ENCODE measurements at regions not wholly inside any gene's neighbourhood (a gene's known extent, or its start where the extent isn't known, plus 50 kb on each side); places are given as distances from the start of the nearest gene placed in this dataset.

DNA sequence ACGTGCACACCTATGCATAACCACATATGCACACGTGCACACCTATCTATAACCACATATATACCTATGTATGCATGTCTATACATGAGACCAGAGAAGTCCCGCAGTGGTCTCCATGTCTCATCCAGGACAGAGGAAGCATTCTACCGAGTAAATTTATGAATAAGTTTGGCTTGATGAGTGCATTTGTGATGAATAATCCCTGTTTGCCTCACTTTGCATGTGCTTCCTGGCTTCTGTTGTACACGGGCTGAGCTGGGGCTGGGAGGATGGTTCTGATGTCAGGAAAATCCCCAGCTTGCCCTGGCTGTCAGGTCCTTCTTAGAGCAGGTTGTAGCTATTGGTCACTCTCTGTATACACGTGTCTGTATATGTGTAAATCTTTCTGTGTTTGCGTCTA, 157.6 kb upstream of the RPS6KA2 start:
- Histone ChIP-seq H3K4me3 (no peak overlapping the region), H3K27me3 (ENCODE audit: low read depth) (no peaks in the 10 kb centered on the region), H3K9me3 (replicated peaks) (no peaks in the 10 kb centered on the region), H3K27ac (replicated peaks) (no peak overlapping the region), H3K4me1 (no peaks in the 10 kb centered on the region), H3K36me3 (no peaks in the 10 kb centered on the region)
- no peak for DNase-seq
- no peak for TF ChIP-seq CTCF (IDR thresholded peaks at IDR 0.05; ENCODE audit: borderline replicate concordance)
- intact Hi-C loops (cut with micrococcal nuclease) = loop anchor here (5.0 to 10.0 kb wide), 3 partner anchors 168 to 360 kb away; no protein-coding TSS in a partner anchor

GRCh38 chr6:166782520-166782919, 155.5 kb upstream of the RPS6KA2 start:
- Histone ChIP-seq H3K4me1 (no peaks in the 10 kb centered on the region), H3K27me3 (ENCODE audit: low read depth) (no peaks in the 10 kb centered on the region), H3K9me3 (replicated peaks) (no peaks in the 10 kb centered on the region), H3K27ac (replicated peaks) (no peak overlapping the region), H3K4me3 (no peak overlapping the region), H3K36me3 (no peaks in the 10 kb centered on the region)
- TF ChIP-seq CTCF (IDR thresholded peaks at IDR 0.05; ENCODE audit: borderline replicate concordance) = no peak
- intact Hi-C loops (cut with micrococcal nuclease) = loop anchor here (10.0 kb wide), 2 partner anchors 202 to 362 kb away; no protein-coding TSS in a partner anchor
- no peak for DNase-seq

- H3K27ac ChIP-seq (replicated peaks) = no peak overlapping the region
- H3K4me1 ChIP-seq = no peaks in the 10 kb centered on the region
- H3K9me3 ChIP-seq (replicated peaks) = no peaks in the 10 kb centered on the region
- peaks cover 5% of the 10 kb centered on the region for H3K27me3 ChIP-seq (ENCODE audit: low read depth)
- no peak overlapping the region for H3K4me3 ChIP-seq
- no peak for TF ChIP-seq CTCF (IDR thresholded peaks at IDR 0.05; ENCODE audit: borderline replicate concordance)
- no peak for DNase-seq
- intact Hi-C loops (cut with micrococcal nuclease) = loop anchor here (10.0 kb wide), 2 partner anchors 203 to 363 kb away; no protein-coding TSS in a partner anchor
- no peaks in the 10 kb centered on the region for H3K36me3 ChIP-seq
Observed at GRCh38 chr6:166781331-166781730, 154.3 kb upstream of the RPS6KA2 start.

DNA sequence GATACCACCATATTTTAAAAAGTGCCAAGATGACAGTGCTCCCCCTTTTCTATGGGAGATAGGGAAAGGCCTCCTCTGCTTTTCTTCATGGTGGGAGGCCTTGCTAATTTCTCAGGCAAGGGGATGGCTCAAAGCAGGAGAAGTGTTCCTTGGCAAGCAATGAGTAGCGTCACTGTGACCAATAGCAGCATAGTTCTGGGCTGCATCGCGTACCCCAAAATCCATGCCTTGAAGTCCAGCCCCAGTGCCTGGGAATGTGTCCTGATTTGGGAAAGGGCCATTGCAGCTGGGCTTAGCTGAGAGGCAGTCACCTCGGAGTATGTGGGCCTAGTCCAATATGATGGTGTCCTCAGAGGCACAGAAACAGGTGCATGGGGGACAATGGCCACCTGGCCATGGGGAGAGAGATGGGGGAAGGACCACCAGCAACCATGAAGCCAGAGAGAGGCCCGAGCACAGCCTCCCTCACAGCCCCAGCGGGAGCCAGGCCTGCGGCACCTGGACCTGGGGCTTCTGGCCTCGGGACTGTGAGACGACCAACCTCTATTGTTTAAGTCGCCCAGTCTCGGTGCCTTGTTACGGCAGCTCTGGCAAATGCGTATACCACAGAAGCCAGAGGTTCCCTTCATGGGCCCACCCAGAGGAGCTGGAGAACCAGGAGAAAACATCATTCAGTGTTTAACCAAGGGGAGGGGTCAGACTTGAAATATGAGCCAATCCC, 153.1 kb upstream of the RPS6KA2 start:
- no peak for DNase-seq
- intact Hi-C loops (cut with micrococcal nuclease) = loop anchor here (10.0 kb wide), 2 partner anchors 205 to 365 kb away; no protein-coding TSS in a partner anchor
- no peaks in the 10 kb centered on the region for H3K4me1 ChIP-seq
- H3K4me3 ChIP-seq = no peak overlapping the region
- no peak overlapping the region for H3K27ac ChIP-seq (replicated peaks)
- H3K36me3 ChIP-seq = no peaks in the 10 kb centered on the region
- no peaks in the 10 kb centered on the region for H3K9me3 ChIP-seq (replicated peaks)
- peaks cover 15% of the 10 kb centered on the region for H3K27me3 ChIP-seq (ENCODE audit: low read depth)
- TF ChIP-seq CTCF (IDR thresholded peaks at IDR 0.05; ENCODE audit: borderline replicate concordance) = no peak

- intact Hi-C loops (cut with micrococcal nuclease) = no loop called here
Observed at GRCh38 chr6:166779381-166779780, 152.3 kb upstream of the RPS6KA2 start.

More at GRCh38 chr6:166779381-166779780, 152.3 kb upstream of the RPS6KA2 start:
- TF ChIP-seq CTCF (IDR thresholded peaks at IDR 0.05; ENCODE audit: borderline replicate concordance) = no peak
- Histone ChIP-seq H3K4me3 (no peak overlapping the region), H3K27ac (replicated peaks) (no peak overlapping the region), H3K27me3 (ENCODE audit: low read depth) (peaks cover 20% of the 10 kb centered on the region), H3K36me3 (no peaks in the 10 kb centered on the region), H3K4me1 (no peaks in the 10 kb centered on the region), H3K9me3 (replicated peaks) (no peaks in the 10 kb centered on the region)
- DNase-seq = no peak

All from left ventricle myocardium inferior (tissue), 1 donor.